HFF-Myc (cell line): ENCODE measurements at regions not wholly inside any gene's neighbourhood (a gene's known extent, or its start where the extent isn't known, plus 50 kb on each side); places are given as distances from the start of the nearest gene placed in this dataset.

ENCODE experiments used
- DNase-seq: peaks from one replicate; pipeline ENCODE4 v3.0.0-alpha.2; 2011; ENCODE audit warnings: low read depth; ENCODE audit errors: extremely low read depth
- H3K4me3 ChIP-seq: replicated peaks from 2 replicates; pipeline ENCODE4 v1.5.1; 2011; ENCODE audit warnings: low read depth, mild to moderate bottlenecking, control low read depth, low read length
- TF ChIP-seq, protein P1 (sequence below): IDR thresholded peaks from 2 replicates; pipeline ENCODE4 v1.5.1; 2012; ENCODE audit warnings: mild to moderate bottlenecking, low read depth, low read length, control low read depth; ENCODE audit errors: missing control alignments

DNA sequence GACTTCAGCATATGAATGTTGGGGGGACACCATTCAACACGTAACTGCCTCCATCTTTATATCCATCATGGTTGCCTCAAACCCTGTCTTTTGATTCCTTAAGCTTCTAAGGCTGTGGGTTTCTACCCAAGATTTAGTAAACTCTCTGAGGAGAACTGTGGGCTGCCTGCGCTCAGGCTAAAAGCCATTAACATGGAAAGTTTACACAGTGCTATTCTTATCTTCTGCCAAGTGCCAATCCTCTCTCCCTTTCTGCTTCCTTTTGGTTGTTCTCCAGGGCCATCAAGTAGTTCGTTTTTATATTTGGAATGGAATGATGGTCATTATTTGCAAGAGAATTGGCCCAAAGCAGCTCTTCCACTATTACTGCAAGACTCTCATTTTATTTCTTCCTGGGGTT, 97.3 kb upstream of the KLF14 start:
- DNase-seq, result no peak
- no peak overlapping the region for H3K4me3 ChIP-seq
- TF ChIP-seq, protein P1, sequence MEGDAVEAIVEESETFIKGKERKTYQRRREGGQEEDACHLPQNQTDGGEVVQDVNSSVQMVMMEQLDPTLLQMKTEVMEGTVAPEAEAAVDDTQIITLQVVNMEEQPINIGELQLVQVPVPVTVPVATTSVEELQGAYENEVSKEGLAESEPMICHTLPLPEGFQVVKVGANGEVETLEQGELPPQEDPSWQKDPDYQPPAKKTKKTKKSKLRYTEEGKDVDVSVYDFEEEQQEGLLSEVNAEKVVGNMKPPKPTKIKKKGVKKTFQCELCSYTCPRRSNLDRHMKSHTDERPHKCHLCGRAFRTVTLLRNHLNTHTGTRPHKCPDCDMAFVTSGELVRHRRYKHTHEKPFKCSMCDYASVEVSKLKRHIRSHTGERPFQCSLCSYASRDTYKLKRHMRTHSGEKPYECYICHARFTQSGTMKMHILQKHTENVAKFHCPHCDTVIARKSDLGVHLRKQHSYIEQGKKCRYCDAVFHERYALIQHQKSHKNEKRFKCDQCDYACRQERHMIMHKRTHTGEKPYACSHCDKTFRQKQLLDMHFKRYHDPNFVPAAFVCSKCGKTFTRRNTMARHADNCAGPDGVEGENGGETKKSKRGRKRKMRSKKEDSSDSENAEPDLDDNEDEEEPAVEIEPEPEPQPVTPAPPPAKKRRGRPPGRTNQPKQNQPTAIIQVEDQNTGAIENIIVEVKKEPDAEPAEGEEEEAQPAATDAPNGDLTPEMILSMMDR, result no peak

DNA sequence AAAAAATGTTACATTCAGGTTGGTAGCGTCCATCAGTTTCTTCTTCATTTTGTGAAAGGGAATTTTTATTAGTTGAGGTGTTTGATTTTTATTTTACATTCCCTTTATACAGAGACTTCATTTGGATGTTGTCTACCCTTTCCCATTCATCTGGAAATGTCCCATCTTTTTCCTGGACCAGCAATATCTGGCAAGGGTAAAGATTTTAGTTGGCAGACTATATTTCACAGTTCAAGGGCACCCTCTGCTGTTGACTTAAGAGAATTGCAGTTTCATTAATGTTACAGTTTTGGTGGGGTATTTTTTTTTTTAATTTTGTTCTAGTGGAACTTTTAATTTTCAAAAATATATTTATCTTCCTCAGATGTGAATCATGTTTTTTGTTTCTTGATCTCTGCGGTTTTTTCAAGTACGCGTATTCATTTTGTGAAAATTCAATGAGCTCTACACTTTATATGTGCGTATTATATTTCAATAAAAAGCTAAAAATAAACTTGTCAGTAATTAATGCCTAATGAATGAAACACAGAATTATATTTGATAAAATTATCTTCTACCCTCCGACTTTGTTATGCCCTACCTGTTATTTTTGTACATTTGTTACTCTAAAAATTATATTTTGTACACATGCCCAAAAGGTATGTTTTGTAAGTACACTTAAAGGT, 97.9 kb upstream of the KLF14 start:
- peak; percentile 57 for DNase-seq
- H3K4me3 ChIP-seq, result no peak overlapping the region
- TF ChIP-seq, protein P1, result peak; percentile 43

GRCh38 chr7:130838738-130839137, 104.7 kb upstream of the KLF14 start:
- DNase-seq, result peak; percentile 98
- TF ChIP-seq, protein P1, result no peak

DNA sequence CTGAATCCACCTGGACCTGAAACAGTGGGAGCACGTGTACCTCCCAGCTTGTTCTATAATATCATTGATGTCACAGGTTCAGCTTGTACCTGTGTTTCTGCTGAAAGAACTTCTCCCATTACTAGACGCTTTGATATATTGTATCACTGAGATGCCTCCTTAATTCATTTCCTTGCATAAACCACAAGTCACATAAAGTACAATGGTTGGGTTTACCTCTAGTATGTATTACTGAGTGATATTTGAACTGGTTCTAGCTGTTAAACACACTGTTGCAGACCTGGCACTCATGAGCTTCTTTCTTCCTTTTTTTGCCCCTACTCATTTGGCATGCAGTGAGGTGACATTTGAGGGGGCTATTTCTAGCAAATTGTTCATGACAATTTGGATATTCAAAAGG, 106.6 kb upstream of the KLF14 start:
- TF ChIP-seq, protein P1, result no peak
- DNase-seq, result no peak
- H3K4me3 ChIP-seq, result no peak overlapping the region

More at GRCh38 chr7:130838738-130839137, 104.7 kb upstream of the KLF14 start:
- no peak overlapping the region for H3K4me3 ChIP-seq

DNA sequence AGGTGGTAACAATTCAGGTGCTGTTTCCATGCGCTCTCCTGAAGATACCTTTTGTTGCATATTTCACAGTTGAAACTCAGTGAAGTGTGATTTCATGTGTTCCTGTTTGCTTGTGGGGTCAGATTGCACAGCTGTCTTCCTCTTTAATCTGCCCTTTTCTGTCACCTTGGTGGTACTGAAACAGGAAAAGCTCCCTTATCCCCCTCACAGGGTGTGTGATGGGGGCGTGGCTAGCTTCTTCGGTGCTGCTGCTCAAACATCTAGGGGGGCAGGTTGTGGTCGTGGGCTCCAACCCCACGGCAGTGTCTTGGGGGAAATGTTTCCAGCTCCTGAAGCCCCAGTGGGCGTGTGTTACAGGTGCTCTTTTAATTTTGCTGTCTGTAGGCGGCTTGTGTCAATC, 107.4 kb upstream of the KLF14 start:
- no peak for DNase-seq
- TF ChIP-seq, protein P1, result no peak
- no peak overlapping the region for H3K4me3 ChIP-seq

GRCh38 chr7:130843703-130844102, 109.7 kb upstream of the KLF14 start:
- no peak for DNase-seq
- TF ChIP-seq, protein P1, result no peak
- H3K4me3 ChIP-seq, result no peak overlapping the region
